Parathyroid adenoma (tissue), 2 donors: ENCODE measurements at regions not wholly inside any gene's neighbourhood (a gene's known extent, or its start where the extent isn't known, plus 50 kb on each side); places are given as distances from the start of the nearest gene placed in this dataset.

ENCODE experiments used
- H2AFZ ChIP-seq: fragments of 300-600 bp; sonication (generic); one replicate; pipeline ENCODE4 v1.7.0; 2017; ENCODE audit warnings: antibody characterized with exemption, mild to moderate bottlenecking
- H3K27ac ChIP-seq: fragments of 300-600 bp; sonication (generic); one replicate; pipeline ENCODE4 v1.7.0; 2017
- H3K27me3 ChIP-seq: fragments of 300-600 bp; sonication (generic); one replicate; pipeline ENCODE4 v1.7.0; 2017; ENCODE audit warnings: low read length; ENCODE audit not compliant: control insufficient read depth, insufficient read depth
- H3K36me3 ChIP-seq: fragments of 300-600 bp; sonication (generic); one replicate; pipeline ENCODE4 v1.7.0; 2017; ENCODE audit warnings: low read length; ENCODE audit not compliant: control insufficient read depth, insufficient read depth
- H3K4me1 ChIP-seq: fragments of 300-600 bp; sonication (generic); one replicate; pipeline ENCODE4 v1.7.0; 2017; ENCODE audit warnings: control low read depth
- H3K4me2 ChIP-seq: fragments of 300-600 bp; sonication (generic); one replicate; pipeline ENCODE4 v1.7.0; 2017; ENCODE audit warnings: low read length
- H3K4me3 ChIP-seq: fragments of 300-600 bp; sonication (generic); one replicate; pipeline ENCODE4 v1.7.0; 2017; ENCODE audit warnings: low read depth, low read length
- H3K79me2 ChIP-seq: fragments of 300-600 bp; sonication (generic); one replicate; pipeline ENCODE4 v1.7.0; 2017; ENCODE audit warnings: control low read depth
- H3K9ac ChIP-seq: fragments of 300-600 bp; sonication (generic); one replicate; pipeline ENCODE4 v1.7.0; 2017; ENCODE audit warnings: mild to moderate bottlenecking
- H3K9me3 ChIP-seq: fragments of 300-600 bp; sonication (generic); one replicate; pipeline ENCODE4 v1.7.0; 2017; ENCODE audit warnings: low read length; ENCODE audit not compliant: control insufficient read depth
- TF ChIP-seq, protein P1 (sequence below): fragments of 300-600 bp; sonication (generic); IDR thresholded peaks from one replicate; pipeline ENCODE4 v1.7.0; 2017; ENCODE audit warnings: antibody characterized with exemption, mild to moderate bottlenecking
- donor health status: primary hyperparathyroidism.

- no peak overlapping the region for H2AFZ ChIP-seq
- no peaks in the 10 kb centered on the region for H3K79me2 ChIP-seq
- TF ChIP-seq, protein P1, sequence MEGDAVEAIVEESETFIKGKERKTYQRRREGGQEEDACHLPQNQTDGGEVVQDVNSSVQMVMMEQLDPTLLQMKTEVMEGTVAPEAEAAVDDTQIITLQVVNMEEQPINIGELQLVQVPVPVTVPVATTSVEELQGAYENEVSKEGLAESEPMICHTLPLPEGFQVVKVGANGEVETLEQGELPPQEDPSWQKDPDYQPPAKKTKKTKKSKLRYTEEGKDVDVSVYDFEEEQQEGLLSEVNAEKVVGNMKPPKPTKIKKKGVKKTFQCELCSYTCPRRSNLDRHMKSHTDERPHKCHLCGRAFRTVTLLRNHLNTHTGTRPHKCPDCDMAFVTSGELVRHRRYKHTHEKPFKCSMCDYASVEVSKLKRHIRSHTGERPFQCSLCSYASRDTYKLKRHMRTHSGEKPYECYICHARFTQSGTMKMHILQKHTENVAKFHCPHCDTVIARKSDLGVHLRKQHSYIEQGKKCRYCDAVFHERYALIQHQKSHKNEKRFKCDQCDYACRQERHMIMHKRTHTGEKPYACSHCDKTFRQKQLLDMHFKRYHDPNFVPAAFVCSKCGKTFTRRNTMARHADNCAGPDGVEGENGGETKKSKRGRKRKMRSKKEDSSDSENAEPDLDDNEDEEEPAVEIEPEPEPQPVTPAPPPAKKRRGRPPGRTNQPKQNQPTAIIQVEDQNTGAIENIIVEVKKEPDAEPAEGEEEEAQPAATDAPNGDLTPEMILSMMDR = no peak
- H3K4me1 ChIP-seq = no peaks in the 10 kb centered on the region
- H3K36me3 ChIP-seq = no peaks in the 10 kb centered on the region
- H3K4me2 ChIP-seq = no peak overlapping the region
- H3K27ac ChIP-seq = no peak overlapping the region
- H3K27me3 ChIP-seq = no peaks in the 10 kb centered on the region
- H3K9ac ChIP-seq = no peak overlapping the region
- H3K4me3 ChIP-seq = no peak overlapping the region
- H3K9me3 ChIP-seq = no peaks in the 10 kb centered on the region
Observed at GRCh38 chr5:164020116-164020515, 514.7 kb downstream of the MAT2B start.

DNA sequence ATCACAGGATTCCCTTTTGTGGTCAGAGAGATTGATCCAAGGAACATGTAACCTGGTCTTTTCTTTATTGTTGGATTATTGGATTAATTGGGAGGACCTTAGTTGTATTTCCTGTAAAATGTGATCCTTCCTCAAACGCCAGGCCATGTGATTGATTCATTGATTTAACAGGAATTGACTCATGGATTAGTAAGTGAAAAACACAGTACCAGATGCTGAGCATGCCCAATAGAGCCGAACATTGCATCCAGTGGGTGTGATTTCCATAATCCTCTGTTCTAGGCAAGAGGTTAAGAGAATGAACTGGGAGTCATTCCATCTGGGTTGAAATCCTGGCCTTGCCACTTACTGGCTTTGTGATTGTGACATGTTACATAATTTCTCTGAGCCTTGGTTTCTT lies 522.3 kb downstream of the MAT2B start:
- TF ChIP-seq, protein P1 = no peak
- H3K27ac ChIP-seq = no peak overlapping the region
- H3K9me3 ChIP-seq = no peaks in the 10 kb centered on the region
- no peak overlapping the region for H2AFZ ChIP-seq
- no peak overlapping the region for H3K9ac ChIP-seq
- no peak overlapping the region for H3K4me2 ChIP-seq
- H3K27me3 ChIP-seq = no peaks in the 10 kb centered on the region
- no peaks in the 10 kb centered on the region for H3K4me1 ChIP-seq
- no peak overlapping the region for H3K4me3 ChIP-seq
- H3K36me3 ChIP-seq = no peaks in the 10 kb centered on the region
- no peaks in the 10 kb centered on the region for H3K79me2 ChIP-seq

DNA sequence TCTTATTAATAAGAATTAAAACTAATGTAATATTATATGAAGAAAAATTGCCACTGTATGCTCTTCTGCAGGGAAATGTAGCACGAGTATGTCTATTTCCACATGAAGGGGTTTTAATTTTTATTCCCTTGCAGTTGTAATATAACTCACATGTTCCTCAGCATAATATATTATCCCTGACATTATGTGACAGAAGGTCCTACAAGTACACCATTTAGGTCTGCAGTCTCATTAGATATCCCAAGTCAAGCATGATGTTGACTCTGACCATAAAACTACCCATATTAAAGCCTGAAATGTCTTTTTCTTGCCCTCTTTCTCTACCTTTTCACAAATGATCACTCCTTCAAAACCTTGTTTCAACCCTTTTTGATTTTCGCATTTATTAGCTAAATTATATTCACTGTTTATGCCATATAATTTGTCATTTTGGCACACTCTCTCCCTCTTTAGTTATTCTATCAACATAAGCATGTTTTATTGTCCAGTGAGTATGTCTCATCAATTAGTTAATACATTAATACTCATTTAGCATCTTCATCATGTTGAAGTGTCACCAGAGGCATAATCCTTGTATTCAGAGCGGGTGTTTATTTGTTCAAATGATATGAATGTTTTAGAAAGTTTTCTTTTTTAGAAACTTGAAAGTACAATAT lies 532.8 kb downstream of the MAT2B start:
- H3K79me2 ChIP-seq = no peaks in the 10 kb centered on the region
- no peaks in the 10 kb centered on the region for H3K9me3 ChIP-seq
- H3K4me2 ChIP-seq = no peak overlapping the region
- H3K27me3 ChIP-seq = no peaks in the 10 kb centered on the region
- no peak overlapping the region for H3K9ac ChIP-seq
- H3K4me1 ChIP-seq = no peaks in the 10 kb centered on the region
- no peaks in the 10 kb centered on the region for H3K36me3 ChIP-seq
- H3K4me3 ChIP-seq = no peak overlapping the region
- no peak overlapping the region for H3K27ac ChIP-seq
- no peak overlapping the region for H2AFZ ChIP-seq
- TF ChIP-seq, protein P1 = no peak

- Histone ChIP-seq H3K27me3 (no peaks in the 10 kb centered on the region), H3K4me1 (no peaks in the 10 kb centered on the region), H3K9ac (no peak overlapping the region), H3K27ac (no peak overlapping the region), H3K36me3 (no peaks in the 10 kb centered on the region), H3K4me3 (no peak overlapping the region), H2AFZ (no peak overlapping the region), H3K4me2 (no peak overlapping the region), H3K79me2 (no peaks in the 10 kb centered on the region), H3K9me3 (no peaks in the 10 kb centered on the region)
- TF ChIP-seq, protein P1 = no peak
Observed at GRCh38 chr5:164041105-164041504, 535.7 kb downstream of the MAT2B start.

DNA sequence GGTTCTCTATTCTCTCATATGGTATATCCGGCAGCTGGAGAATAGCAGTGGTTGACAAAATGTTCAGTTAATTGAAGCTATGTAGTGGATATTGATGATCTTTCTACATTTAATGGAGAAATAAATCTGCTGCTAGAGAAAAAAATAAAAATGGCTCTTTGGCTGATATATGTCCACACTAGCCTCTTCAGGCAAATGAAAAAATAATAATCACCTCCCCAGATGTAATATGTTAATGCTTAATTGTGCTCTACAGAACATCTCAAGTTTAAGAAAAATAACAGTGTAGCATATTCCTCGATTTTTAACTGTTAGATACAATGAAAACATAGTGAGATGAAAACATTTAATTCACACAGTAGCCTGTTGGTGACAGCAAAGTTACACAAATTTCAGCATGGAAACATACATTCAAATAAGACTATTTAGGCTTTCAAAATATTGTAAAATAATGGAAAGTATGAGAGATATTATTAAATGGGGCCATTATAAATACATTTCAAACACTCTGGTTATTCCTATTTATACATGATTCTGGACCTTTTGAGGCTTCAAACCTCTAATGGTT lies 543.0 kb downstream of the MAT2B start:
- Histone ChIP-seq H3K9me3 (no peaks in the 10 kb centered on the region), H3K4me1 (no peaks in the 10 kb centered on the region), H3K27ac (no peak overlapping the region), H3K4me2 (no peak overlapping the region), H2AFZ (no peak overlapping the region), H3K79me2 (no peaks in the 10 kb centered on the region), H3K36me3 (no peaks in the 10 kb centered on the region), H3K9ac (no peak overlapping the region), H3K27me3 (no peaks in the 10 kb centered on the region), H3K4me3 (no peak overlapping the region)
- TF ChIP-seq, protein P1 = no peak
